ENCODE measurements at regions not wholly inside any gene's neighbourhood (a gene's known extent, or its start where the extent isn't known, plus 50 kb on each side); places are given as distances from the start of the nearest gene placed in this dataset.
A peak's percentile ranks its signal among the peaks of the same experiment; 100 is the strongest.
"Not testable (repeated sequence)": the region's sequence is repeated elsewhere in the genome, so short reads cannot be mapped to it uniquely, and the experiment has no call there.

GRCh38 chr2:8141780-8142179 is 540.1 kb upstream of the ID2 start:
- no peak for DNase-seq
- H3K4me3 ChIP-seq, result no peak overlapping the region
- H3K36me3 ChIP-seq, result no peaks in the 10 kb centered on the region
- no peak for TF ChIP-seq POLR2A (IDR thresholded peaks at IDR 0.05)
- no peak for TF ChIP-seq CTCF (IDR thresholded peaks at IDR 0.05)
- H3K27me3 ChIP-seq, result no peaks in the 10 kb centered on the region
- peaks cover 0 to 10% of the 10 kb centered on the region in 2 donors for H3K4me1 ChIP-seq
- peak overlapping the region in 1 of 2 donors; percentile 85 for H3K27ac ChIP-seq
- no peaks in the 10 kb centered on the region for H3K9me3 ChIP-seq
- intact Hi-C loops (cut with DNase I; ENCODE audit: low total_unique reads), result no loop called here

- H3K27ac ChIP-seq, result peak overlapping the region in 1 of 2 donors; percentile 85
Observed at GRCh38 chr2:8142461-8142860, 539.4 kb upstream of the ID2 start.

GRCh38 chr2:8144131-8144631 is 537.7 kb upstream of the ID2 start:
- no peak for DNase-seq
- Histone ChIP-seq H3K27me3 (no peaks in the 10 kb centered on the region), H3K4me3 (no peak overlapping the region), H3K27ac (peak overlapping the region in 1 of 2 donors; percentile 4), H3K36me3 (no peaks in the 10 kb centered on the region), H3K4me1 (peaks cover 0 to 10% of the 10 kb centered on the region in 2 donors), H3K9me3 (no peaks in the 10 kb centered on the region)
- TF ChIP-seq CTCF (IDR thresholded peaks at IDR 0.05), result no peak
- TF ChIP-seq POLR2A (IDR thresholded peaks at IDR 0.05), result no peak
- intact Hi-C loops (cut with DNase I; ENCODE audit: low total_unique reads), result no loop called here

More at GRCh38 chr2:8142461-8142860, 539.4 kb upstream of the ID2 start:
- Histone ChIP-seq H3K4me3 (no peak overlapping the region), H3K36me3 (no peaks in the 10 kb centered on the region), H3K9me3 (no peaks in the 10 kb centered on the region), H3K27me3 (no peaks in the 10 kb centered on the region), H3K4me1 (peaks cover 0 to 10% of the 10 kb centered on the region in 2 donors)
- TF ChIP-seq POLR2A (IDR thresholded peaks at IDR 0.05) (no peak), CTCF (IDR thresholded peaks at IDR 0.05) (no peak)
- intact Hi-C loops (cut with DNase I; ENCODE audit: low total_unique reads), result no loop called here
- DNase-seq, result no peak

GRCh38 chr2:8144785-8145184 is 537.1 kb upstream of the ID2 start:
- intact Hi-C loops (cut with DNase I; ENCODE audit: low total_unique reads), result no loop called here
- DNase-seq, result no peak
- Histone ChIP-seq H3K4me1 (peaks cover 0 to 7% of the 10 kb centered on the region in 2 donors), H3K9me3 (no peaks in the 10 kb centered on the region), H3K36me3 (no peaks in the 10 kb centered on the region), H3K4me3 (no peak overlapping the region), H3K27me3 (no peaks in the 10 kb centered on the region), H3K27ac (peak overlapping the region in 1 of 2 donors; percentile 4)
- no peak for TF ChIP-seq POLR2A (IDR thresholded peaks at IDR 0.05)
- no peak for TF ChIP-seq CTCF (IDR thresholded peaks at IDR 0.05)

- H3K4me1 ChIP-seq; H3K36me3 ChIP-seq; H3K9me3 ChIP-seq; intact Hi-C loops (cut with DNase I; ENCODE audit: low total_unique reads); DNase-seq; H3K4me3 ChIP-seq; H3K27me3 ChIP-seq: not testable (repeated sequence)
- H3K27ac ChIP-seq, result peak overlapping the region in 1 of 2 donors; percentile 4
Observed at GRCh38 chr2:8145375-8145774, 536.5 kb upstream of the ID2 start.
